ENCODE measurements at regions not wholly inside any gene's neighbourhood (a gene's known extent, or its start where the extent isn't known, plus 50 kb on each side); places are given as distances from the start of the nearest gene placed in this dataset.
A peak's percentile ranks its signal among the peaks of the same experiment; 100 is the strongest.

- 0 out of 2 replicates have a peak, but pooled peaks have one; percentile 31 for TF ChIP-seq PRDM10 (CRISPR knock-in tag; IDR thresholded peaks at IDR 0.05; ENCODE audit: low read depth)
- no peak for TF ChIP-seq FOXP1 (IDR thresholded peaks at IDR 0.05)
- no peak; the same call in 1 of the 2 replicates for TF ChIP-seq FOXP1 (CRISPR knock-in tag; IDR thresholded peaks at IDR 0.05)
- no peak for TF ChIP-seq AKNA (CRISPR knock-in tag; IDR thresholded peaks at IDR 0.05; ENCODE audit: borderline replicate concordance)
- TF ChIP-seq ZNF205 (CRISPR knock-in tag; IDR thresholded peaks at IDR 0.05) = no peak
- TF ChIP-seq CREB1 (IDR thresholded peaks at IDR 0.05) = no peak
- TF ChIP-seq CREB1 (CRISPR knock-in tag; IDR thresholded peaks at IDR 0.05) = no peak; the same call in 1 of the 2 replicates
- TF ChIP-seq RARA (CRISPR knock-in tag; IDR thresholded peaks at IDR 0.05) = no peak
- no peak for TF ChIP-seq THAP9 (CRISPR knock-in tag; IDR thresholded peaks at IDR 0.05; ENCODE audit: borderline replicate concordance)
- no peak for TF ChIP-seq ZC3H13 (CRISPR knock-in tag; IDR thresholded peaks at IDR 0.05)
- no peak for TF ChIP-seq PBX3 (CRISPR knock-in tag; IDR thresholded peaks at IDR 0.05; ENCODE audit: borderline replicate concordance)
- peak; percentile 35; the same call in 1 of the 2 replicates for TF ChIP-seq ATF3 (CRISPR knock-in tag; IDR thresholded peaks at IDR 0.05)
- no peak for TF ChIP-seq RARG (CRISPR knock-in tag; IDR thresholded peaks at IDR 0.05; ENCODE audit: low read depth)
- peak; percentile 26; the same call in 1 of the 2 replicates for TF ChIP-seq PATZ1 (CRISPR knock-in tag; IDR thresholded peaks at IDR 0.05)
These were observed 359.5 kb upstream of the FGF16 start (continued) for GRCh38 chrX:77087529-77088169.
